Tibial artery (tissue), 4 donors: ENCODE measurements at regions not wholly inside any gene's neighbourhood (a gene's known extent, or its start where the extent isn't known, plus 50 kb on each side); places are given as distances from the start of the nearest gene placed in this dataset.
"Not testable (repeated sequence)": the region's sequence is repeated elsewhere in the genome, so short reads cannot be mapped to it uniquely, and the experiment has no call there.

Source experiments
- DNase-seq, 2 donors: peaks; one replicate each; pipeline ENCODE4 v3.0.0-alpha.2; 2019
- H3K27ac ChIP-seq, 2 donors: fragments of 200-600 bp; sonication (generic) in 1 of 2; 1 replicate in 1 of 2; 2 replicates in 1 of 2; pipeline ENCODE4 v1.5.1; 2018 to 2019; ENCODE audit warnings: mild to moderate bottlenecking in 1 of 2
- H3K27me3 ChIP-seq, 2 donors: fragments of 200-600 bp; sonication (generic) in 1 of 2; one replicate each; pipeline versions ENCODE4 v1.5.1 to v1.6.0; 2016 to 2019
- H3K36me3 ChIP-seq, 3 donors: fragments of 200-600 bp; sonication (generic) in 2 of 3; one replicate each; pipeline ENCODE4 v1.5.1; 2016 to 2019; ENCODE audit warnings: mild to moderate bottlenecking in 2 of 3
- H3K4me1 ChIP-seq, 4 donors: fragments of 200-600 bp; sonication (generic) in 2 of 4; 1 replicate in 3 of 4; 2 replicates in 1 of 4; pipeline ENCODE4 v1.5.1; 2016 to 2019
- H3K4me3 ChIP-seq, 2 donors: fragments of 200-600 bp; sonication (generic) in 1 of 2; 1 replicate in 1 of 2; 2 replicates in 1 of 2; pipeline ENCODE4 v1.5.1; 2018 to 2019; ENCODE audit warnings: mild to moderate bottlenecking in 2 of 2
- H3K9me3 ChIP-seq, 3 donors: fragments of 200-600 bp; sonication (generic) in 1 of 3; one replicate each; pipeline ENCODE4 v1.5.1; 2016 to 2019
- intact Hi-C: fragments of 100-400 bp; cut with DNase I; formaldehyde crosslinking; loops from one replicate; pipeline ENCODE4 v1.15.0; 2023; ENCODE audit warnings: low total_unique reads
- TF ChIP-seq, protein P1 (sequence below), 2 experiments: fragments of 200-600 bp in 1 of 2; fragments of 450-650 bp in 1 of 2; IDR thresholded peaks; one replicate each; pipeline ENCODE4 v1.5.1; 2017 to 2019; ENCODE audit warnings: antibody characterized with exemption in 2 of 2, mild to moderate bottlenecking in 1 of 2, moderate library complexity in 1 of 2

- TF ChIP-seq, protein P1, sequence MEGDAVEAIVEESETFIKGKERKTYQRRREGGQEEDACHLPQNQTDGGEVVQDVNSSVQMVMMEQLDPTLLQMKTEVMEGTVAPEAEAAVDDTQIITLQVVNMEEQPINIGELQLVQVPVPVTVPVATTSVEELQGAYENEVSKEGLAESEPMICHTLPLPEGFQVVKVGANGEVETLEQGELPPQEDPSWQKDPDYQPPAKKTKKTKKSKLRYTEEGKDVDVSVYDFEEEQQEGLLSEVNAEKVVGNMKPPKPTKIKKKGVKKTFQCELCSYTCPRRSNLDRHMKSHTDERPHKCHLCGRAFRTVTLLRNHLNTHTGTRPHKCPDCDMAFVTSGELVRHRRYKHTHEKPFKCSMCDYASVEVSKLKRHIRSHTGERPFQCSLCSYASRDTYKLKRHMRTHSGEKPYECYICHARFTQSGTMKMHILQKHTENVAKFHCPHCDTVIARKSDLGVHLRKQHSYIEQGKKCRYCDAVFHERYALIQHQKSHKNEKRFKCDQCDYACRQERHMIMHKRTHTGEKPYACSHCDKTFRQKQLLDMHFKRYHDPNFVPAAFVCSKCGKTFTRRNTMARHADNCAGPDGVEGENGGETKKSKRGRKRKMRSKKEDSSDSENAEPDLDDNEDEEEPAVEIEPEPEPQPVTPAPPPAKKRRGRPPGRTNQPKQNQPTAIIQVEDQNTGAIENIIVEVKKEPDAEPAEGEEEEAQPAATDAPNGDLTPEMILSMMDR (IDR thresholded peaks at IDR 0.05) = no peak
- Histone ChIP-seq H3K27me3 (peaks cover 0 to 3% of the 10 kb centered on the region in 2 donors), H3K9me3 (no peaks in the 10 kb centered on the region), H3K4me3 (no peak overlapping the region), H3K27ac (no peak overlapping the region), H3K4me1 (peaks cover 0 to 12% (median 4%) of the 10 kb centered on the region in 4 donors), H3K36me3 (no peaks in the 10 kb centered on the region)
- intact Hi-C loops = no loop called here
- DNase-seq = no peak
Observed at GRCh38 chr1:55304229-55304740, 89.1 kb upstream of the USP24 start.

DNA sequence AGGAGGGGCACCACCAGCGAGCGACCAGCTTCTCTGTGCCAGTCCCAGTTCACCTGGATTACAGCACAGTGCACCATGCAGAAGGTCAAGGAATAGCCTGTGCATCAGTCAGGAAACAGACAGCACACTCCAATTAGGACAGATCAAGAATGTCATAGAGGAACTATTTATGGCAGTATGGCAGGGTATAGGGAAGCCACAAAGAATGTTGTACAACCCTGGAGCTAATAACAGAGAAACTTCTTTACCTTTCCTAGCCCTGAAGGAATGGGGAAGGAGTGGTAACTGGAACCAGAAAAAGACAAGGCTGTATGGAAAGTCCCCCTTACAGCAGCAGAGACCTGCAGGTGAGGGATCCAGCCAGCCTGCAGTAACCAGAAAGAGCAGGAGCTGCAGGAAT lies 87.8 kb upstream of the USP24 start:
- intact Hi-C loops = no loop called here
- no peaks in the 10 kb centered on the region for H3K9me3 ChIP-seq
- H3K4me1 ChIP-seq = peaks cover 0 to 12% (median 4%) of the 10 kb centered on the region in 4 donors
- H3K27me3 ChIP-seq = peaks cover 0 to 3% of the 10 kb centered on the region in 2 donors
- H3K27ac ChIP-seq = no peak overlapping the region
- H3K36me3 ChIP-seq = no peaks in the 10 kb centered on the region
- H3K4me3 ChIP-seq = no peak overlapping the region
- TF ChIP-seq, protein P1 (IDR thresholded peaks at IDR 0.05) = no peak
- no peak for DNase-seq

DNA sequence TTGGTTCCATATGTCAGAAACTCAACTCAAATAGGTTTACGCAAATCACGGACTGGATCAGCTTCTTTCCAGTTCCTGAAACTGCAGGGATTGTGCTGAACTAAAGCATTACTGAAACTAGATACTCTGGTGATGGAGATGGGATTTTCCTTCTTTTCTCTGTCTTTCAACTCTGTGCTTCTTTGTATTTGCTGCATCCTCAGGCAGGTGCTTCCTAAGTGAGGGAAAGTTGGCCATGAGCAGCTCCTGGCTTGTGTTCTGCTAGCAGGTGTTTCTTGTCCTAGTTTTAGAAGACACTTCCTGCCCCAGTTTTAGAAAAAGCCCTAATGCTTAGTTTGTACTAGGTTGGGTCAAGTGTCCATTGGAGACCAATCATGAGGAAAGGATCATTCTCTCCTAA lies 86.7 kb upstream of the USP24 start:
- no peak overlapping the region for H3K4me3 ChIP-seq
- H3K4me1 ChIP-seq = peaks cover 0 to 12% (median 4%) of the 10 kb centered on the region in 4 donors
- intact Hi-C loops = no loop called here
- H3K27ac ChIP-seq = no peak overlapping the region
- no peaks in the 10 kb centered on the region for H3K27me3 ChIP-seq
- H3K36me3 ChIP-seq = no peaks in the 10 kb centered on the region
- H3K9me3 ChIP-seq = no peaks in the 10 kb centered on the region
- TF ChIP-seq, protein P1 (IDR thresholded peaks at IDR 0.05) = no peak
- DNase-seq = no peak

DNA sequence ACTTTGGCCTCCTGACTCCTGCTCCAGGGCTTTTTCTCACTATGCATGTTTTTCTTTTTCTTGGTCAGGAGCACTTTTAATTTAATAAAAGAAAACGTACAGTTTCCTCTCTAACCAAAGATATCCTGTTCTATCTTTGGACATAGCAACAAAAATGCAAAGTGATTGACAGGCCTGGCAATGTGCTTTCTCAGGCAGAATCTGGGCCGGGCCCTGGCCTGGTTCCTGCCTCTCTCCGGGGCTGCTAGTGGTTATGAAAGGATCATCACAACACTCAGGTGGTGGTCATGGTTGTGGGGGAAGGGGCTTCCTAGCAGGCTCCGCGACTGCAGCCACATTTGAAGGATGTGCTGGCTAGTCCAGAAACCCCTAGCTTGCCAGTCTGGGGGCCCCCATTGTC lies 85.8 kb upstream of the USP24 start:
- H3K27me3 ChIP-seq = no peaks in the 10 kb centered on the region
- H3K4me1 ChIP-seq = peaks cover 0 to 12% (median 4%) of the 10 kb centered on the region in 4 donors
- H3K27ac ChIP-seq = no peak overlapping the region

DNA sequence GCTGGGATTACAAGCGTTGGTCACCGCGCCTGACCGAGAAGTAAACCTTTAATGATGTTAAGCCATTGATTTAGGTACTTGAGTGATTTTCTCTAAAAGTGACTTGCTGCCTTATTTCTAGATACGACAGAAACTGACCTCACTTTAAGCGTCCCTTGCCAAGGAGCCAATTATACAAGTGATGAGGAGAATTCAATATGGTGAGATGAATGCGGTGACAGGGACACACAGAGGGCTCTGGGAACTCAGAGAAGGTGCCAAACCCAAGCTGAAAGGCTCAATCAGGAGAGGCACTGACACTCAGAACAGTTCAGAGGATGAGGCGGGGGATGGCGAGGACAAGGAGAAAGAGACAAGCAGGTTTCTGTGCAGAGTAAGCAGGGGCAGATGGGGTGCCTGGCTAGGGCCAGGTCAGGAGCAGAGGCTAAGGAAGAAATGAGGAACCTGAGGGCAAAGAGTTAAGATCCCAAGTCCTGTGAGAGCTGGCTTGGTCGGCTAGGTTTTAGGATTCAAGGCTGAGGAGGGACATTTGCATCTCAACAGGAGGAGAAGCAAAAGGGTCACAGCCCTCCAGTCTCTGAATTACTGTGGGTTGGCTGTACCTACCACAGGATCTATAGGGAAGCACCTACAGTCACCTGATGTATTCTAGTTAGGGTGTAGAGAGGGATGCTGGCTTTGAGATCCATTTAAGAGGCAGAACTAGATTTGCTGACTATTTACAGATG lies 83.2 kb upstream of the USP24 start:
- TF ChIP-seq, protein P1 (IDR thresholded peaks at IDR 0.05) = no peak

More for the DNA sequence above, 85.8 kb upstream of the USP24 start:
- Histone ChIP-seq H3K9me3 (no peaks in the 10 kb centered on the region), H3K36me3 (no peaks in the 10 kb centered on the region), H3K4me3 (no peak overlapping the region)
- DNase-seq = no peak
- intact Hi-C loops = no loop called here
- TF ChIP-seq, protein P1 (IDR thresholded peaks at IDR 0.05) = no peak

GRCh38 chr1:55296247-55296646 lies 81.1 kb upstream of the USP24 start:
- intact Hi-C loops, DNase-seq, H3K36me3 ChIP-seq, H3K27me3 ChIP-seq, H3K27ac ChIP-seq, H3K4me3 ChIP-seq, H3K9me3 ChIP-seq: not testable (repeated sequence)
- H3K4me1 ChIP-seq = peaks cover 0 to 11% (median 4%) of the 10 kb centered on the region in 4 donors

More for the DNA sequence above, 83.2 kb upstream of the USP24 start:
- H3K4me3 ChIP-seq = no peak overlapping the region
- H3K9me3 ChIP-seq = peaks cover 0 to 7% (median 0%) of the 10 kb centered on the region in 3 donors
- intact Hi-C loops = no loop called here
- no peak for DNase-seq
- no peak overlapping the region for H3K27ac ChIP-seq
- H3K27me3 ChIP-seq = no peaks in the 10 kb centered on the region
- H3K4me1 ChIP-seq = peaks cover 0 to 12% (median 4%) of the 10 kb centered on the region in 4 donors
- H3K36me3 ChIP-seq = no peaks in the 10 kb centered on the region
